ENCODE measurements at regions not wholly inside any gene's neighbourhood (a gene's known extent, or its start where the extent isn't known, plus 50 kb on each side); places are given as distances from the start of the nearest gene placed in this dataset.

DNA sequence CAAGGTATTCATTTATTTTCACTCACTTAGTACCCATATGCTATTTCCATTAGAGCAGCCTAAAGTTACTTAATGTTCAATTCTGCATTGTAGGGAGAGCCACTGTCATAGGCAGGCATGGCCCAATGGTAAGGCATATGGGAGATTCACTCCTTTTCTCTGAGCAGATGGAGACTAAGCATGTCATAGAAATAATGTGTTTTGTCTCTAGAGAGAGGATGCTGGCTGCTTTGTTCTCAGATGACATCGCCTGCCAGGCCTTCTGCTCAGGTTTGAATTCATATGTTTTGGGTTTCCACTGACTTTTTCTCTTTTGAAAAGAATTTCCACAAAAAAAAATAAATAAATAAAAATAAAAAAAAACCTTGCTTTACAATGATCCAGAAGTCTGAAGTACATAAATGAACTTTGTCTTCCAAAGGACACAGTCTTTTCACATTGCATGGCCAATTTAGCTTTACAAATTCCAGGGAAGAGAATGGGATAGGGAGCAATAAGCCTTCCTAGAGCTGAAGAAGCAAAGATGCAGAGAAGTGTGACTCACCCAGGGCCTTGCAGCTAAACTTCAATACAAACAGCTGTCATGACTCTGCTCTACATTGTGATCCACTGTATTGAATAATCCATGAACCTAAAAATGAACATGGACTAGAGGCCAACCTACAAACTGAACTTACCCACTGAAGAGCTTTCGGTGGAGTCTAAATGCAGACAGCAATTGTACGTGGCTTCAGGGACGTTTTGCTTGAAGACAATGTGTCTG lies 422.5 kb downstream of the CMPK2 start:
- no peak overlapping the region for H3K9ac ChIP-seq (ENCODE audit: control insufficient read depth, extremely low read depth, insufficient read depth, low read length)
- no peak overlapping the region for H2AFZ ChIP-seq (ENCODE audit: control insufficient read depth, low read length)
- no peaks in the 10 kb centered on the region for H3K4me1 ChIP-seq (ENCODE audit: control insufficient read depth, extremely low read depth, insufficient read depth, low read length)
- H3K27me3 ChIP-seq (ENCODE audit: control insufficient read depth, extremely low read depth, insufficient read depth, low read length) = no peaks in the 10 kb centered on the region
- no peak overlapping the region for H3K27ac ChIP-seq (ENCODE audit: control insufficient read depth, insufficient read depth, low read length)
- no peak overlapping the region for H3K4me3 ChIP-seq (ENCODE audit: control insufficient read depth in 2 of 3, extremely low read depth in 1 of 3, insufficient read depth in 2 of 3, low read depth in 1 of 3, low read length in 3 of 3)
- dilution Hi-C loops (cut with MboI; ENCODE audit: extremely low pct_ligation_motif_present, low sequenced_read_pairs) = no loop called here
- H3K4me2 ChIP-seq (ENCODE audit: control insufficient read depth, extremely low read depth, insufficient read depth, low read depth, low read length) = no peak overlapping the region
- H4K20me1 ChIP-seq (ENCODE audit: control insufficient read depth, extremely low read depth, insufficient read depth, low read length) = no peaks in the 10 kb centered on the region
- FAIRE-seq (no peak), DNase-seq (ENCODE audit: low read depth, low spot score) (no peak)
- no peaks in the 10 kb centered on the region for H3K79me2 ChIP-seq (ENCODE audit: control insufficient read depth, insufficient read depth, low read length)
- TF ChIP-seq, protein P1, sequence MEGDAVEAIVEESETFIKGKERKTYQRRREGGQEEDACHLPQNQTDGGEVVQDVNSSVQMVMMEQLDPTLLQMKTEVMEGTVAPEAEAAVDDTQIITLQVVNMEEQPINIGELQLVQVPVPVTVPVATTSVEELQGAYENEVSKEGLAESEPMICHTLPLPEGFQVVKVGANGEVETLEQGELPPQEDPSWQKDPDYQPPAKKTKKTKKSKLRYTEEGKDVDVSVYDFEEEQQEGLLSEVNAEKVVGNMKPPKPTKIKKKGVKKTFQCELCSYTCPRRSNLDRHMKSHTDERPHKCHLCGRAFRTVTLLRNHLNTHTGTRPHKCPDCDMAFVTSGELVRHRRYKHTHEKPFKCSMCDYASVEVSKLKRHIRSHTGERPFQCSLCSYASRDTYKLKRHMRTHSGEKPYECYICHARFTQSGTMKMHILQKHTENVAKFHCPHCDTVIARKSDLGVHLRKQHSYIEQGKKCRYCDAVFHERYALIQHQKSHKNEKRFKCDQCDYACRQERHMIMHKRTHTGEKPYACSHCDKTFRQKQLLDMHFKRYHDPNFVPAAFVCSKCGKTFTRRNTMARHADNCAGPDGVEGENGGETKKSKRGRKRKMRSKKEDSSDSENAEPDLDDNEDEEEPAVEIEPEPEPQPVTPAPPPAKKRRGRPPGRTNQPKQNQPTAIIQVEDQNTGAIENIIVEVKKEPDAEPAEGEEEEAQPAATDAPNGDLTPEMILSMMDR (optimal IDR thresholded peaks at IDR 0.05 in 1 of 3, IDR thresholded peaks at IDR 0.05 in 1 of 3, conservative IDR thresholded peaks at IDR 0.05 in 1 of 3; ENCODE audit: extremely low read depth in 1 of 3, insufficient read depth in 2 of 3, low read length in 3 of 3) = no peak
- no peak for TF ChIP-seq EZH2 (IDR thresholded peaks at IDR 0.05; ENCODE audit: low read length)
- no peaks in the 10 kb centered on the region for H3K9me1 ChIP-seq (ENCODE audit: control insufficient read depth, extremely low read depth, insufficient read depth, low read length)
- no peaks in the 10 kb centered on the region for H3K9me3 ChIP-seq (ENCODE audit: control insufficient read depth, low read depth, low read length)
- H3K36me3 ChIP-seq (ENCODE audit: control insufficient read depth in 2 of 2, extremely low read depth in 1 of 2, insufficient read depth in 2 of 2, low read length in 2 of 2) = no peaks in the 10 kb centered on the region

DNA sequence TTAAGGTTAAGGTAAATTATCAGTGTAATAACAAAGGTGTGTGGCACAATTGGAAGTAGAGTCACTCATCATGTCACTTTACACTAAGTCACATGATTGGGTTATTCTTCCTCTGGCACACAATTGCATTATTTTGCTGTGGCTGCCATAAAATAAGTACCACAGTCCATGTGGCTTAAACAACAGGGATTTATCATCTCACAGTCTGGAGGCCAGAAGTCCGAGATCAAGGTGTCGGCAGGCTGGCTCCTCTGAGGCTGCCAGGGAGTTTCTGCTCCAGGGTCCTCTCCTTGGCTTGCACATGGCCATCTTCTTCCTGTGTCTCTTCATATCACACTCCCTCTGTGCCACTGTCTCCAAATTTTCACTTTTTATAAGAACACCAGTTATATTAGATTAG lies 421.2 kb downstream of the CMPK2 start:
- FAIRE-seq (no peak), DNase-seq (ENCODE audit: low read depth, low spot score) (no peak)
- H3K4me2 ChIP-seq (ENCODE audit: control insufficient read depth, extremely low read depth, insufficient read depth, low read depth, low read length) = no peak overlapping the region
- no peaks in the 10 kb centered on the region for H3K36me3 ChIP-seq (ENCODE audit: control insufficient read depth in 2 of 2, extremely low read depth in 1 of 2, insufficient read depth in 2 of 2, low read length in 2 of 2)
- no peaks in the 10 kb centered on the region for H3K79me2 ChIP-seq (ENCODE audit: control insufficient read depth, insufficient read depth, low read length)
- no peaks in the 10 kb centered on the region for H3K4me1 ChIP-seq (ENCODE audit: control insufficient read depth, extremely low read depth, insufficient read depth, low read length)
- H3K27me3 ChIP-seq (ENCODE audit: control insufficient read depth, extremely low read depth, insufficient read depth, low read length) = no peaks in the 10 kb centered on the region
- dilution Hi-C loops (cut with MboI; ENCODE audit: extremely low pct_ligation_motif_present, low sequenced_read_pairs) = no loop called here
- no peak overlapping the region for H2AFZ ChIP-seq (ENCODE audit: control insufficient read depth, low read length)
- no peaks in the 10 kb centered on the region for H4K20me1 ChIP-seq (ENCODE audit: control insufficient read depth, extremely low read depth, insufficient read depth, low read length)
- H3K4me3 ChIP-seq (ENCODE audit: control insufficient read depth in 2 of 3, extremely low read depth in 1 of 3, insufficient read depth in 2 of 3, low read depth in 1 of 3, low read length in 3 of 3) = no peak overlapping the region
- no peaks in the 10 kb centered on the region for H3K9me1 ChIP-seq (ENCODE audit: control insufficient read depth, extremely low read depth, insufficient read depth, low read length)
- no peak overlapping the region for H3K27ac ChIP-seq (ENCODE audit: control insufficient read depth, insufficient read depth, low read length)
- peaks cover 1% of the 10 kb centered on the region for H3K9me3 ChIP-seq (ENCODE audit: control insufficient read depth, low read depth, low read length)
- TF ChIP-seq EZH2 (IDR thresholded peaks at IDR 0.05; ENCODE audit: low read length) = no peak
- TF ChIP-seq, protein P1 (optimal IDR thresholded peaks at IDR 0.05 in 1 of 3, IDR thresholded peaks at IDR 0.05 in 1 of 3, conservative IDR thresholded peaks at IDR 0.05 in 1 of 3; ENCODE audit: extremely low read depth in 1 of 3, insufficient read depth in 2 of 3, low read length in 3 of 3) = no peak
- H3K9ac ChIP-seq (ENCODE audit: control insufficient read depth, extremely low read depth, insufficient read depth, low read length) = no peak overlapping the region
